GM10248 (cell line): ENCODE measurements at regions not wholly inside any gene's neighbourhood (a gene's known extent, or its start where the extent isn't known, plus 50 kb on each side); places are given as distances from the start of the nearest gene placed in this dataset.

ENCODE experiments used
- CTCF ChIA-PET: fragments of 300-600 bp; sonication (Branson Sonifier 250); formaldehyde crosslinking; extraction: SDS; loops from one replicate; lab custom pipeline; 2021; ENCODE audit warnings: antibody characterized with exemption; lab: Yijun Ruan, JAX
- POLR2A ChIA-PET: fragments of 350-650 bp; sonication (Branson Sonifier 250); formaldehyde crosslinking; extraction: SDS; loops from one replicate; lab custom pipeline; 2020; ENCODE audit warnings: antibody characterized with exemption; lab: Yijun Ruan, JAX
- DNase-seq: peaks from one replicate; pipeline ENCODE4 v3.0.0; 2012; ENCODE audit errors: extremely low spot score
- CTCF ChIP-seq: IDR thresholded peaks from 2 replicates; pipeline ENCODE4 v1.5.1; 2012; ENCODE audit warnings: mild to moderate bottlenecking, low read depth; ENCODE audit errors: extremely low read depth, missing control alignments, control extremely low read depth

GRCh38 chr5:32521481-32521880 lies 63.9 kb upstream of the SUB1 start:
- POLR2A ChIA-PET = no interaction called here
- no peak for TF ChIP-seq CTCF
- DNase-seq = no peak
- CTCF ChIA-PET = no interaction called here

- no peak for TF ChIP-seq CTCF
- CTCF ChIA-PET = no interaction called here
- no peak for DNase-seq
- POLR2A ChIA-PET = no interaction called here
Observed at GRCh38 chr5:32520972-32521371, 64.4 kb upstream of the SUB1 start.

- no peak for DNase-seq
- no peak for TF ChIP-seq CTCF
- ChIA-PET POLR2A (no interaction called here), CTCF (no interaction called here)
Observed at GRCh38 chr5:32520356-32520755, 65.0 kb upstream of the SUB1 start.

- POLR2A ChIA-PET = no interaction called here
- no peak for DNase-seq
- CTCF ChIA-PET = no interaction called here
- TF ChIP-seq CTCF = no peak
Observed at GRCh38 chr5:32519508-32519907, 65.8 kb upstream of the SUB1 start.

GRCh38 chr5:32514806-32515205 lies 70.3 kb upstream of the ZFR start:
- no peak for TF ChIP-seq CTCF
- no peak for DNase-seq
- CTCF ChIA-PET = interaction anchor here (1.2 to 1.4 kb wide), 2 partner anchors 25 to 75 kb away, joined by 3 read pairs; no protein-coding TSS in a partner anchor
- POLR2A ChIA-PET = no interaction called here

GRCh38 chr5:32512926-32513325 lies 68.4 kb upstream of the ZFR start:
- DNase-seq = no peak
- no peak for TF ChIP-seq CTCF
- POLR2A ChIA-PET = no interaction called here
- CTCF ChIA-PET = no interaction called here
